ENCODE measurements at regions not wholly inside any gene's neighbourhood (a gene's known extent, or its start where the extent isn't known, plus 50 kb on each side); places are given as distances from the start of the nearest gene placed in this dataset.

DNA sequence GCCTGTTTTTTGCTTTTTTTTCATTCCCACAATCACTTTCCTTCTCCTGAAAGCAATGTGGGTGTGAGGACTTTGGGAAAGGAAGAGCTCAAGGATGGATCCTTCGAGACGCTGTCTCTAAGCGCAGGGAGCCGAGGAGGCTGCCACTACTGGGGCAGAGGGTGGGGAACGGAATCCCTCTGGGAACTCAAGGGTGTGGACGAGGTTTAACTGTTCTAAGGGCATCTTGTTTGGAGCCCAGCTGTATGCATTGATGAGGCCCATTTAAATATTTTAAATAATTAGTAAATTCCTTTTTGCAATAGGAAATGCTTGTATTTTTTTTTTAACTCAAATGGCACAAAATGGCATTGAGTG, 124.4 kb upstream of the MEF2A start:
- TF ChIP-seq, protein P1, sequence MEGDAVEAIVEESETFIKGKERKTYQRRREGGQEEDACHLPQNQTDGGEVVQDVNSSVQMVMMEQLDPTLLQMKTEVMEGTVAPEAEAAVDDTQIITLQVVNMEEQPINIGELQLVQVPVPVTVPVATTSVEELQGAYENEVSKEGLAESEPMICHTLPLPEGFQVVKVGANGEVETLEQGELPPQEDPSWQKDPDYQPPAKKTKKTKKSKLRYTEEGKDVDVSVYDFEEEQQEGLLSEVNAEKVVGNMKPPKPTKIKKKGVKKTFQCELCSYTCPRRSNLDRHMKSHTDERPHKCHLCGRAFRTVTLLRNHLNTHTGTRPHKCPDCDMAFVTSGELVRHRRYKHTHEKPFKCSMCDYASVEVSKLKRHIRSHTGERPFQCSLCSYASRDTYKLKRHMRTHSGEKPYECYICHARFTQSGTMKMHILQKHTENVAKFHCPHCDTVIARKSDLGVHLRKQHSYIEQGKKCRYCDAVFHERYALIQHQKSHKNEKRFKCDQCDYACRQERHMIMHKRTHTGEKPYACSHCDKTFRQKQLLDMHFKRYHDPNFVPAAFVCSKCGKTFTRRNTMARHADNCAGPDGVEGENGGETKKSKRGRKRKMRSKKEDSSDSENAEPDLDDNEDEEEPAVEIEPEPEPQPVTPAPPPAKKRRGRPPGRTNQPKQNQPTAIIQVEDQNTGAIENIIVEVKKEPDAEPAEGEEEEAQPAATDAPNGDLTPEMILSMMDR (IDR thresholded peaks at IDR 0.05): no peak
- TF ChIP-seq POLR2A (IDR thresholded peaks at IDR 0.05): no peak
- TF ChIP-seq EP300 (IDR thresholded peaks at IDR 0.05): no peak
